ENCODE measurements at regions not wholly inside any gene's neighbourhood (a gene's known extent, or its start where the extent isn't known, plus 50 kb on each side); places are given as distances from the start of the nearest gene placed in this dataset.

DNA sequence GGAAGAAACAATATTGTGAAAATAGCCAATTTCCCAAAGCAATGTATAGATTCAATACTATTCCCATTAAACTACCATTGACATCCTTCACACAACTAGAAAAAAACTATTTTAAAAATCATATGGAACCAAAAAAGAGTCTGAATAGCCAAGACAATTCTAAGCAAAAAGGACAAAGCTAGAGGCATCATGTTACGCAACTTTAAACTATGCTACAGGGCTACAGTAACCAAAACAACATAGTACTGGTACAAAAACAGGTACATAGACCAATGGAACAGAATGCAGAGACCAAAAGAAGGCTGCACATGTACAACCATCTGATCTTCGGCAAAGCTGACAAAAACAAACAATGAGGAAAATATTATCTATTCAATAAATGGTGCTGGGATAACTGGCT, 233.3 kb upstream of the TMPRSS15 start:
- TF ChIP-seq CTBP1 (IDR thresholded peaks at IDR 0.05; ENCODE audit: borderline replicate concordance), result no peak
- TF ChIP-seq SUZ12 (IDR thresholded peaks at IDR 0.05), result no peak

All from HEK293T (cell line).